Cardiac fibroblast (primary cell): ENCODE measurements at regions not wholly inside any gene's neighbourhood (a gene's known extent, or its start where the extent isn't known, plus 50 kb on each side); places are given as distances from the start of the nearest gene placed in this dataset.

ENCODE experiments used
- DNase-seq, 2 donors: peaks; one replicate each; pipeline versions ENCODE4 v3.0.0 to v3.0.0-alpha.2; 2010; ENCODE audit warnings: low read depth in 2 of 2
- H3K4me3 ChIP-seq, 2 donors: replicated peaks in 1 of 2; 1 replicate in 1 of 2; 2 replicates in 1 of 2; pipeline ENCODE4 v1.5.1; 2011; ENCODE audit warnings: low read depth in 2 of 2, low read length in 2 of 2, mild to moderate bottlenecking in 2 of 2, moderate library complexity in 1 of 2
- TF ChIP-seq, protein P1 (sequence below): IDR thresholded peaks from one replicate; pipeline ENCODE4 v1.5.1; 2011; ENCODE audit warnings: low read depth, mild to moderate bottlenecking, low read length, inconsistent platforms

DNA sequence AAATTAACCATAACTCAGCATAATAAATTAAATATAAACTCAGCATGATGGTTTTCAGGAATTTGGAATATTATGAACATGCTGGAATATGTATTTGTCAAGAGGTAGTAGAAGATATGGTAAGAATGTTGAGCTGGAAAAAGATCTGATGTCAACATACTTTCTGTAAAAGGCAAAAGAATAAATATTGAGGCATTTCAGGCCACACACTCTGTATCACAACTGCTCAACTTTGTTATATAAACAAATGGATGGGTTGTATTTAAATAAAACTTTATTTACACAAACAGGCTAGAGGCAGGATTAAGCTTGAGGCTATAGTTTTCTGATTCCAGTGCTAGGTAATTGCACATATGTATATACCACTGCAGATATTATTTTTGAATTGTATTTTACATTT is 1409.4 kb downstream of the MRPL39 start:
- H3K4me3 ChIP-seq: no peak overlapping the region
- TF ChIP-seq, protein P1, sequence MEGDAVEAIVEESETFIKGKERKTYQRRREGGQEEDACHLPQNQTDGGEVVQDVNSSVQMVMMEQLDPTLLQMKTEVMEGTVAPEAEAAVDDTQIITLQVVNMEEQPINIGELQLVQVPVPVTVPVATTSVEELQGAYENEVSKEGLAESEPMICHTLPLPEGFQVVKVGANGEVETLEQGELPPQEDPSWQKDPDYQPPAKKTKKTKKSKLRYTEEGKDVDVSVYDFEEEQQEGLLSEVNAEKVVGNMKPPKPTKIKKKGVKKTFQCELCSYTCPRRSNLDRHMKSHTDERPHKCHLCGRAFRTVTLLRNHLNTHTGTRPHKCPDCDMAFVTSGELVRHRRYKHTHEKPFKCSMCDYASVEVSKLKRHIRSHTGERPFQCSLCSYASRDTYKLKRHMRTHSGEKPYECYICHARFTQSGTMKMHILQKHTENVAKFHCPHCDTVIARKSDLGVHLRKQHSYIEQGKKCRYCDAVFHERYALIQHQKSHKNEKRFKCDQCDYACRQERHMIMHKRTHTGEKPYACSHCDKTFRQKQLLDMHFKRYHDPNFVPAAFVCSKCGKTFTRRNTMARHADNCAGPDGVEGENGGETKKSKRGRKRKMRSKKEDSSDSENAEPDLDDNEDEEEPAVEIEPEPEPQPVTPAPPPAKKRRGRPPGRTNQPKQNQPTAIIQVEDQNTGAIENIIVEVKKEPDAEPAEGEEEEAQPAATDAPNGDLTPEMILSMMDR: no peak
- DNase-seq: no peak

DNA sequence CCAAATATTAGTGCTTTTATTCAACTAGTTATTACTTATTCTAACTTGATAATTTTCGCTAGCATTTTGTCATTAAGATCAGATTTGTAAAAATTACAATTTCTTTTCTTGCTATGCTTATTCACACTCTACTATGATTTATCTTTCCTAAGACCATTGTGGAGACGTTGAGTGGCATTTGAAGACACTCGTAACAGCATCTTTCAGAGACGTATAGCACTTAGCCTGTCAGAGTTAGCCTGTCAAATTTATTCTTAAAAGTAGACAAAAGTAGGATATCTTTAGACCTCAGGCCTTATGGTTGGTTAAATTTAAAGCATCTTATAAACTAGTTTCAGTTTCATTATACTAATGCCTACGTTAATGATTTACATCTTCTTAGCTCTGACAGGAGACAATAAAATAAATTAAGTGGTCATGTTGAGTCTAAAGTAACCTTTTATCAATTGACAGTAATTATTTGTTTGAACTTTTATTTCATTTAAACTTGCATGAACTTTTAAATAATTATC is 1410.1 kb downstream of the MRPL39 start:
- no peak overlapping the region for H3K4me3 ChIP-seq
- no peak for DNase-seq
- TF ChIP-seq, protein P1: no peak

DNA sequence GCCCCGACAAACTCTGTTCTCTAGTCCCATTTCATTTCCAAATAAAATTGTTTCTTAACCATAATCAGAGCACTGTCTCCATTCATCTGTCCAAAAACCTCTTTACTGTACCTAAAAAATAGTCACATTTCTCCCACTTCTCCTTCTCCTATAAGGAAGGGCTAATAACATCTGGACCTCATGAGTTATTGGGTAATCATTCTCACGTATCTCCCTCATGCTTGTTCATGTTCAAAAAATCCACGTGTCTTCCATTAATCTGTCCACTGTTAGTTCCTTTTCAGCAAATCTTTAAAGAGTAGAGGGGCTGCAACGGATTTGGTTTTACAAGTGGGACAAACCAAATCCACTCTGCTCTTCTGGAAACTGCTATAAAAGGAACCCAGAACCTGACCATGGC is 1418.8 kb downstream of the MRPL39 start:
- H3K4me3 ChIP-seq: no peak overlapping the region
- TF ChIP-seq, protein P1: no peak
- DNase-seq: no peak

DNA sequence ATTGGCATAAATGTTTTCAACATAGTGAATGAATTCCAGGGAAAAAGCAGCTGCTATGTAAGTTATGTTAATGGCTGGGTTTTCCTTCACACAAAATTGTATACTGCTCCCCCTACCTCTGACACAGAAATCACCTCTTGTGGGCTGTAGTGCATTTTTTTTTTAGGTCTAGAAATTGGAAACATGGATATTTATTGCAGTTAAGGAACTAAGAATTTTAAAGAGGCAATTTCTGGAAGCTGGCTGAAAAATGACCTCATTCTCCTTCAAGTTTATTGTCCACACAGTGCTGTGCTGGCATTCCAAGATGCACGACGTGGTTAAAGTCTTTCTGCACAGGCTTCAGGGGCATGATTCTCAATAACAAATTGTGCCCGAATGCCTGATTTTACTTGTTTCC is 1424.2 kb downstream of the MRPL39 start:
- TF ChIP-seq, protein P1: no peak
- H3K4me3 ChIP-seq: no peak overlapping the region
- DNase-seq: no peak

DNA sequence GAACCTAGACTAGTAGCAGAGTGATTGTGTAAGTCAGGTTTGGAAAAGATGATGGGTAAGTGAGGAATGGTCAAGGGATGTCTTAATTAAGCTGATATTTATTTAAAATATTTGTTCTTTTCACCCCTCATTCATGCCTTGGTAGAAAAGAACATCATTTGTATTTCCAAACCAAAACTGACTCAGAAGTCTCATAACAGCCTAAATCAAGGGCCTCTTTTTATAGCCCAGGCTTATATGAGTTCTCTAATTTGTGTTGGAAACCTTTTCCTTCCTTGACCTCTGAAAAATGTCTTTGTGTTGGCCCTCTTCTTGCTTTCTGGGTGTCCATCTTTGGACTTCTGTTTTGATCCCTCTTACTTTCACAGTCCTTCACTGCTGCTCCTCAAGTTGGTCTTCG is 1428.2 kb downstream of the MRPL39 start:
- no peak for DNase-seq
- TF ChIP-seq, protein P1: no peak
- H3K4me3 ChIP-seq: no peak overlapping the region

DNA sequence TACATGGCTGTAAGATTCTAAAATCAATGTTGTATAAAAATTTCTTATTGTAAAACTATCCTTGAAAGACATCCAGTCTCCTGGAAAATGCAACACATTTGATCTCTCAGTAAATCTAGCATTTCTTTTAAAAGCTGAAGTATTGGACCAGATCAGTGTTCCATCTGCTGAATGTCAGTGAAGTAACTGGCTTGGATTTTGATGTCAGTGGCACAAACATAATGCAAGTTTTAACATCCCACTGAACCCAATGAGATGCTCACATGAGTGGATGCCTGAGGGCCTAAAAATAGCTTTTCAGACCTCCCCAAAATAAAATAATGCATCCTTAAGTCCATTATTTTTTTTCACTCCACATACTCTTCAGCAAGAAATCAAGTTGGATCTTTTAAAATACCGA is 1432.2 kb downstream of the MRPL39 start:
- TF ChIP-seq, protein P1: no peak
- no peak for DNase-seq
- H3K4me3 ChIP-seq: no peak overlapping the region

DNA sequence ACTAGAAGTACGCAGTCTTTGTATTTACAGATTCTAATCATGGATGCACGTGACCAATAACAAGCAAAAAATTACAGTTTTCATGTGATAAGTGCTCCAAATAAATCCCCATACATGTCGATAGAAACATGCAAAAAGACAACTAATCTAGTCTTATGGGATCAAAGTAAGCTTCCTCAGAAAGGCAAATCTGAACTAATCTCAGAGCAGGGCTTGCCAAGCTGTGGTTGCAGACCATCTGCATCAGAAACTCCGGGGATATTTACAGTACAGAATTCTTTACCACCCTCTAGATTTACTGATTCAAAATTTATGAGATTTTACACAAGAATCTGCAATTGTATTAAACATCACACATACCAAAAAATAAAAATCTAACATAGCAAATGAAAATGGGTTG is 1435.5 kb downstream of the MRPL39 start:
- no peak for DNase-seq
- no peak overlapping the region for H3K4me3 ChIP-seq
- TF ChIP-seq, protein P1: no peak
